ENCODE measurements at regions not wholly inside any gene's neighbourhood (a gene's known extent, or its start where the extent isn't known, plus 50 kb on each side); places are given as distances from the start of the nearest gene placed in this dataset.

DNA sequence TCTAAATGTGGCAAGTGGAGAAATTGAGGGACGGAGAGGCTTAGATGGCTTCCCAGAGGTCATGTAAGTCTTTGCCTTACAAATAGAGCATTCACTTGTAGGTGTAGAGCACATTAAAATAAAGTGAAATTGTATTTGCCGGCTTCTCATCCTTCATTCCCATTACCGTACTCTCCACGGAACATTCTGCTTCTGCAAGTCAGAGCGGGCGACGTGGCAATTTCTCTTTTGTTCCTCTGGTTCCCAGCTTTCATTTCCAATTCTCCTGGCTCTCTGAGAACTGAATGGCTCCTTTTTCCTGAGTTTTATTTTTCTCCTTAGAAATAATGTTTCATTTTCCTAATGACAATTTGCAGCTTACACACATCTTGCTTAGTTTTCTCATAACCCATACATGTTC is 51.3 kb upstream of the PFKP start:
- no peak for DNase-seq

- DNase-seq = no peak
These were observed 52.4 kb upstream of the PFKP start for GRCh38 chr10:3014968-3015367.

DNA sequence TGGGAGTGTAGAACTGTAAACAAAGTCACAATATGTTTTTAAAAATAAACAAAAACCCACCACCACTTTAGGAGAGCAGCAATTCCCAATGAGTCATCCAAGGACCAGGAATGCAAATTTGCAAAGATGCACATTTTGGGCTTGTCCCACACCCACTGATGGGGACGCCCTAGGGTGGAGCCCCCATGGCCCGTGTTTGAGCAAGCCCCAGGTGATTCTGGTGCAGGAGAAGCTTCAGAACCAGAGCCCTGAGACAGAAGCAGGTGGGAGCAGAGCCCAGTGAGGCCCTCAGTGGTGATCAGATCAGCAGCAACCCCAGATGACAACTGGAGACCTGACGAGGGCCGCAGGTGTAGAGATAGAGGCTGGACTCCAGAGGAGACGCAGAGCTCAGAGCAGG is 55.1 kb upstream of the PFKP start:
- no peak for DNase-seq

GRCh38 chr10:3010816-3011460 is 56.4 kb upstream of the PFKP start:
- DNase-seq = no peak

DNA sequence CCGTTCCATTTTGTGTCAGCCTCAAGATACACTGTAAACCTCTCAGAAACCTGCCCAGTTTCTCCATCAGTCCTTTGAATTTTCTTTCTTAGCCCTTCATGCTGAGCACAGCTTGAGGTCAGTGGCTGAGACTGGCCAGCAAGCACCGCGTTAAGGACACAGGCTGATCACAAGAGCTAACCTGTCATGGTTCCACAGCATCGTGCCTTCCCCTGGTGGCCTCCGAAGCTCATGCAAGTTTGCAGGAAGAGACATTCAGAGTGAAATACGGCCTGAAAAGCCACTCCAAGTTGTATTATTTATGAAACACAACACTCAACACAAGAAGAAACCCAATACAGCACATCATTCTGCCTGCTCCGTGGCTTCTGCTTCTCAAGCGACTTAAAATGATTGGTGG is 57.0 kb upstream of the PFKP start:
- DNase-seq = no peak

DNA sequence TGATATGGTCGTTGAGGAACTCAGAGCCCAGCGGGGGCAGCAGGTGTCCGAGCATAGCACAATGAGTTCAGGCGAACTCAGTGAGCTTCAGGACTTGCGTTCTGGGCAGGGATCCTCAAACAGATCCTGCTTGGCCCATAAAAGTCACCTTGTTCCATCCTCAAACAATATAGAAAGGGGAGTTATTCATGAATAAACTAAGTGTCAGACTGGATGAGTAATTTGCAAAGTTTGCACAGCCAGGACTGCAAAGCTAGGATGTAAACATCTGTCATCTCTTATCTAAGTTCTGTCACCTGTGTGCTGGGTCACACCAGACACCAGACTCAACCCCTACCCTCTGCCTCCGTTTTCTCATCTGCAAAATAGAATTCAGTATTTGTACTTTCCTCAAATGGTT is 58.0 kb upstream of the PFKP start:
- DNase-seq = no peak

DNA sequence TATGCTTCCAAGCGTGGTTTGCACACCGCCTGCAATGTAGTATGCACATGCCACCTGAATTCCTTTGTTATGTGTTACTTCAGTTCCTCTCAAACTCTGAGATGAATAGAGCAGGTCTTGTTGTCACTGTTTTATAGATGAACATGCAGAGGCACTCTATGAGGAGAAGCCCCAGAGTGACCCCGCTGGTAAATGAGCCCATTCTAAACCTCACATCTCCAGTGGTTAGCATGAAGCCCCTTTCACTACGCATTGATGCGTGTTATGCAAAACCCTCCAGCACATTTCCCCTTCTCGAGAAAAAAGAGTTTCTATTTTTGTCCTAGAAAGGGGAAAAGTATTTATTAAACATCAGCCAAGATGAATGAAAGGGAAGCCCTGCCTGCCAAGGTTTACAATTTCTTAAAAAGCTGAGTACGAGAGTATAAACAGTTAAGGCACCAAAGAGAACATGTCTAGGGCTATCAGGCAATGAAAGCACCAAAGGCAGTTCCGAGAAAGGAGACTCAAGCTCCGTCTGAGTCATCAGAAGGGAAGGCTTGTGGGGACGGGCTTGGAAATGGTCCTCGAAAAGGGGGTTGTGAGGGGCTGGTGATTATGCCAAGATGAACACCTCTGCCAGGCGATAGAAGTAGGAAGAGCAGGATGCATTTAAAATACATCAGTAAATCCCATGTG is 58.7 kb upstream of the PFKP start:
- no peak for DNase-seq

DNA sequence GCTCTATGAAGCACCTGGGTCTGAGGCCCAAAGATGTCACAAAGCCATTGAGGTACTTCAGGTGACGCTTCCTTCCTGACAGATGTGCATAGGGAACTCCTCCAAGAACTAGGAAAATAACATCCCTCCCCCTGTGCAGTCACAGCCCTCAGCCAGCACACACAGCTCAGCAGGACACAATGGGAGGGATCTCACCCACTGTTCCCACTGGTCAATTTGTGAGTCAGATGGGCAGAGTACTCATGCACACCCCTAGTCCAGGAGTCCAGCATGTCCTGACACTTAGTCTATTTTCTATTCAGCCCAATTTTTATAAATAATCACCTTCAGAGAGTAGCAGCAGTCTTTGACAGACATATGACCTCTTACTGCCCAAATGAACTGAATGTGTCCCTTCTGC is 60.7 kb upstream of the PFKP start:
- DNase-seq = no peak

DNA sequence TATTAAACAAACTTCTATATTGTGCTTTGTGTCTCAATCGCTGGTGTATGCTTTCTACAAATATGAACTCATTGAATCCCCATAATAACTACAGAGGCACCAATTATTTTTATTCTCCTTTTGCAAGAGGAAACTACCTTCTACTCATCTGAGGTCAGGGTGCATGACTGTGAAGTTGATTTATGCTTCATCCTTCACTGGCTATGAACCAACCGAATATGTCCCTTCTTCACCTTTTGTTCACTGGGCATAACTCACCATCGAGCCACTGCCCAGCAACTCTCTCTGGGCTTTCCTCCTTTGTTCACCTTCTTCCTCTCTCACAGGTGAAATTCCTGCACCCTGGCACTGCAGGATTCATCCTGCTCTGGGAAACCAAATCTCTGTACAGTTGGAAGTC is 61.3 kb upstream of the PFKP start:
- DNase-seq = no peak

GRCh38 chr10:3002304-3002703 is 65.0 kb upstream of the PFKP start:
- no peak for DNase-seq

DNA sequence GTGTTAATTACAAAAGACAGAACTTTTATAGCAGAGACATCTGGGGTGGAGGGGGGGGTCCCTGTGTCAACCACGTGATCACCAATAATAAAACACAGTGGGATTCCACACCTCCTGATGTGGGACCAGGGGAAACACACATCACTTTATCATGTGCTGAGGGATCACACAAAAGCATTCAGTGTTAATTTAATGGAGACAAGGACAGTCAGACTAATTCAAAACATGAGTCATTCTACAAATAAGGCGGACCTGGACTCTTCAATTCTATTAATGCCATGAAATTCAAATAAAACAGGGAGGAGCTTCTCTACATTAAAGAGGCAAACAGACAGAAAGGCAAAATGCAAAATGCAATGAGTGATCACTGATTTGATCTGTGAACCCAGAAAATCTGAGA is 67.3 kb upstream of the PFKP start:
- DNase-seq = no peak

DNA sequence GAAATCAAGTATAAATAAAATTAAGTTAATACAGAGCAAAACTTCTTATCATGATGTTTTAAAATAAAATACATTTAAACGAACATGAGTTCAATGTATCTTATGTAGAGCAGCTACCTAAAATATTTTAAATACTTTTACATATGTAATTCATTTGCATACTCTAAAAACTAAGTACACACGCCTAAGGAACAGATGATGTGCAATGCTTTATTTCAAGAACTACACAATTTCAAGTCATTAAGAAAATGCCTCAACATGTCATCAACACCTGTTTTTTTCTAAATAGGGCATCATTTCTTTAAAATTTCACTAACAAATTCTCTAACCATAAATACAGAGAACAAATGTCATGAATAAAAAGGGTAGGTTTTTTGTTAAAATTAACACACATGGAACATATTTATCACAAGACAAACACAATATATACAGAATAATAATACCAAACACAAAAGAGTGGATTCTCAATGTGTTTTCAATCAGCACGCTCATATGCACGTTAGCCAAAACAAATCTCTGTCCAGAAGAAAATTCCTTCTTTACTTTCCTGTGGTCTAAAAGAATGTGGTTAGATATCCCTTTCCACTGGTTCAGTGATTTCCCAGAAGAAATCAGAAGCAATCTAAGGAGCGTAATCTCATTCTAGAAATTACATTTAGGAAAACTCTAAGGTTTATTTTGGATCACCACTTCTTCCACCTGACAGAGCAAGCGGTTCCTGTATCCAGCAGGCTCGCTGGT is 73.0 kb upstream of the PFKP start:
- DNase-seq = no peak

- DNase-seq = no peak
These were observed 73.7 kb upstream of the PFKP start for GRCh38 chr10:2993636-2994035.

DNA sequence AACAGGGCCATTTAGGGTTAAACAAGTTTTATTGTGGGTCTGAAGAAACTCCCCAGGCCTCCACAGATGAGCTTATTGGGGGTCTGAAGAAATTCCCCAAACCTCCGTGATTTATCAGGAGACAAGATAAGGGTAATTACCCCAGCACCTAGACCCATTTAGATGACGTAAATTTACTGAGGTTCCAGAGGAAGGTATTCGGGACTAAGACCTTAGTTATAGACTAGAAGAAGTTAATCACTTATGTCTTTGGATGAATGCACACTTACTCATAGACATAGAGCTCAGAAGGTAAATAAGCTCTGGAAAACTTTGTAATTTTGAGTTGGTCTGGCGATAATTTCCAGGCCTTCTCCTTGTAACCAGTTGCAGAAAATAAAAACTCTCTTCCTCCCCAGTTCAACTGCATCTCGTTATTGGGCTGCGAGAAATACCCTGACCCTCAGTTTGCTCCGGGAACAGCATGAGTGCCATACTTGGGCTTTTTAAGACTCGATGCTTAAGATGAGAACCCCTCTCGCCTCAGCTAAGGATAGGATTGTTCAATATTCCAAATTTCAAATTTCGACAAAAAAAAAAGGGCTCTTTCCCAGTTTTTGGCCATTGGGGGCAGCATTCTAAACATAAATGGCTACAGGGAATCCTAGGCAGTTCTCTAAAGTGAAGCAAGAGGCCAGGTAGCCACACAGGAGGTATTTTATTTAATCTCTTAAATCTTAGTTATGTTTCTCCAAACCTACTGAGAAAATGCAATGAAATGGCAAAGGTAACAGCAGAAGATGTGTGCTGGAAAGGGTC is 74.7 kb upstream of the PFKP start:
- no peak for DNase-seq

DNA sequence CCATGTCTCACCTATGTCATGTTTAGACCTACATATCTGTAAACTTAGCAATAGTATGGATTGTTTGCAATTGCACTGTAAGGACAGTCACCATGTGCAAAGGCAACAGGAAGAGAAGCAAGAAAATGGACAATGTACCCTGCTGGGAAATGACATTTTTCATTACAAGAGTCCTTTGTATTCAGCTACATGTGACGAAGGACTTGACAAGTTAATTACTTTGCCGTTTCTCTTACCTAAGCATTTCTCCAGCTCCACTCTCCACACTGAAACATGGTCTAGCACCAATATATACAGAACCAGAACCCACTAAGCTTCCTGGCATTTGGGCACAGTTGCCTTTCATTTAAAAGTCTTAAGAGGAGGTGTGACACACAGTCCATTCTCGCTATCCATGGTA is 76.6 kb upstream of the PFKP start:
- DNase-seq = no peak

- DNase-seq = no peak
These were observed 77.9 kb upstream of the PFKP start for GRCh38 chr10:2989292-2989947.

- DNase-seq = no peak
These were observed 80.1 kb upstream of the PFKP start for GRCh38 chr10:2987185-2987768.

GRCh38 chr10:2986391-2986801 is 81.0 kb upstream of the PFKP start:
- DNase-seq = no peak

- DNase-seq = no peak
These were observed 81.6 kb upstream of the PFKP start for GRCh38 chr10:2985729-2986232.

- DNase-seq = no peak
These were observed 82.7 kb upstream of the PFKP start for GRCh38 chr10:2984682-2985081.

- no peak for DNase-seq
These were observed 85.2 kb upstream of the PFKP start for GRCh38 chr10:2982146-2982545.

DNA sequence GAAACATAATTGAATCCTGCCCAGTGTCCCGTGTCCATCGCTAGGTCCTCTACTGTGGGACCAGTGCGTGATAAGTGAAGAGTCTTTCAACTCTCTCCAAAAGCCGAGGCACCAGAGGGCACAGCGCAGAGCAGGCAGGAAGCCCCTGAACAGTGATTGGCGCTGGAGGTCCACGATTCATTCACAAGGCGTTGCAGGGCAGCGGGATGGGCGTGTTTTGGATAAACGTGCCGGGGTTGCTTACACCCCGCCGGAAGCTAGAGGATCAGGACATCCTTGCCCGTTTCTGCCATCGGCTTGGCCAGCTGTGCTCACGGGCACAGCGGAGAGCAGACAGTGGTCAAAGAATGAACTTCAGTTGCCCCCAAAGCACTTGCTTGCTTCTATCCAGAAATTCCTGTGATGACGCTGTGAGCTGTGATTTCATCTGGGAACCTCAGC is 86.0 kb upstream of the PFKP start:
- DNase-seq = no peak

Data from SHP77 (cell line).